SHP77 (cell line): ENCODE measurements at regions not wholly inside any gene's neighbourhood (a gene's known extent, or its start where the extent isn't known, plus 50 kb on each side); places are given as distances from the start of the nearest gene placed in this dataset.
A peak's percentile ranks its signal among the peaks of the same experiment; 100 is the strongest.
"Not testable (repeated sequence)": the region's sequence is repeated elsewhere in the genome, so short reads cannot be mapped to it uniquely, and the experiment has no call there.

Experiments used
- DNase-seq, 2 experiments: peaks; one replicate each; lab custom pipeline; 2025; lab: John Stamatoyannopoulos, UW

- DNase-seq, result no peak
These were observed 121.2 kb downstream of the FSCB start for GRCh38 chr14:44385906-44386305.

GRCh38 chr14:44385296-44385695, 121.8 kb downstream of the FSCB start:
- DNase-seq, result not testable (repeated sequence)

GRCh38 chr14:44384601-44385293, 122.3 kb downstream of the FSCB start:
- not testable (repeated sequence) for DNase-seq

- DNase-seq, result no peak
These were observed 123.0 kb downstream of the FSCB start for GRCh38 chr14:44384093-44384492.

DNA sequence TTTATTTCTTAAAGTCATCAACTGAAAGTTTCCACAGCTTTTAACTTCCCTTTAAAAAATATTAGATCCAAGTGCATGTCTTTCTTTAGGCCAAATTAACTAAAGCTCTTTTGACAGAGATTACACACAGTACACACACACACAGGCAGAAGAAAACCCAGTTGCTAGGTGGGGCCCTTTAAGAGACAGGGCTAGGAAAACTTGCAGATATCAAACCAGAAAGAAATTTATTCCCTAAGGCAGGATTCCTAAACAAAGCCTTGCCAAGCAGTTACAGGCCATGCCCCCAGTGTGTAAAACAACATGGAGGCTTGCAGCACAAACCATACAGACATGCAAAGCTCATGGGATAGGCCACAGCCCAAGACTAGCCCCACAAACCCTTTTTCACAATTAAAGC, 123.4 kb downstream of the FSCB start:
- no peak for DNase-seq

GRCh38 chr14:44379292-44379977, 127.6 kb downstream of the FSCB start:
- no peak for DNase-seq

DNA sequence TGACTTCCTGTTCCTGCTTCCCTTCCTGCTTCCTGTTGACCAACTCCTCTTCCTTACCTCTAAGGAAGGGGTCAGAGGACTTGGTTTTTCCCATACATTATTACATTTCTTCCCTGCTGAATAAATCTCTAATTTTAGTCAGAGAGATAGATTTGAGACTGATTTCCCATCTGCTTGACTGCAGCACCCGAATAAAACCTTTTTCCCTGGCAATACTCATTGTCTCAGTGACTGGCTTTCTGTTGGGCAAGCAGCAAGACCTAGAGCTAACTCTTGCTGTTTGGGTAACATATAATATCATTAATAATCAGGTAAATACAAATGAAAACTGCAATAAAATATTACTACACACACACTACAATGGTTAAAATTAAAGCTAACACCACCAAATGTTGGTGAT, 132.2 kb downstream of the FSCB start:
- no peak for DNase-seq

- DNase-seq, result no peak
These were observed 134.1 kb downstream of the FSCB start for GRCh38 chr14:44372807-44373489.

- no peak for DNase-seq
These were observed 134.9 kb downstream of the FSCB start for GRCh38 chr14:44372231-44372630.

- no peak for DNase-seq
These were observed 136.4 kb downstream of the FSCB start for GRCh38 chr14:44370727-44371126.

- no peak for DNase-seq
These were observed 137.5 kb downstream of the FSCB start for GRCh38 chr14:44369401-44370123.

DNA sequence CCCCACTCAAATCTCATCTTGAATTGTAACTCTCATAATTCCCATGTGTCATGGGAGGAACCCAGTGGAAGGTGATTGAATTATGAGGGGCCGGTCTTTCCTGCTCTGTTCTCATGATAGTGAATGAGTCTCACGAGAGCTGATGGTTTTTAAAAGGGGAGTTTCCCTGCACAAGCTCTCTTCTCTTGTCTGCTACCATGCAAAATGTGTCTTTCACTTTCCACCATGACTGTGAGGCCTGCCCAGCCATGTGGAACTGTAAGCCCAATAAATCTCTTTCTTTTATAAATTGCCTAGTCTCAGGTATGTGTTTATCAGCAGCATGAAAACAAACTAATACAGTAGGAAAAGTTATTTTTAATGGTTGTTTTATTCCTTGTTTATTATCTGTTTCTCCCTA, 146.0 kb downstream of the FSCB start:
- DNase-seq, result no peak

GRCh38 chr14:44353805-44354204, 153.3 kb downstream of the FSCB start:
- no peak for DNase-seq

GRCh38 chr14:44352201-44352600, 154.9 kb downstream of the FSCB start:
- no peak for DNase-seq

- no peak for DNase-seq
These were observed 159.8 kb downstream of the FSCB start for GRCh38 chr14:44347316-44347715.

- no peak for DNase-seq
These were observed 166.0 kb downstream of the FSCB start for GRCh38 chr14:44341116-44341515.

DNA sequence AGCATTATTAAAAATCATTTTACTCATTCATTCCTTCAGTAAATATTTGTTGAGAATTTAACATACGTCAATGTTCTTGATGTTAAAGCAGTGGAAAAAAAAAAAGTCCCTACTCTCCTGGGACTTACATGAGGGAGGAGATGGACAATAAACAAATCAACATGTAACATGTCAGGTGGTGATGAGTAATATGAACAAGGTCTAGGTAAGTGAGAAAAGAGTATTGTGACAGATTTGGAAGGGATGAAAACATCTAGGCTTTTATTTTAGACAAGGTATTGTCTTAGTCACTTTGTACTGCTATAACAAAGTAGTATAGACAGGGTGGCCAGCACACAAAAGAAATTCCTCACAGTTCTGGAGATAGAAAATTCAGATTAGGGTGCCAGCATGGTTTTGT, 167.2 kb downstream of the FSCB start:
- no peak for DNase-seq

- DNase-seq, result no peak
These were observed 167.9 kb downstream of the FSCB start for GRCh38 chr14:44339231-44339630.

GRCh38 chr14:44317441-44317746, 189.7 kb downstream of the FSCB start:
- DNase-seq, result no peak

- DNase-seq, result peak; percentile 68 to 84
These were observed 190.2 kb downstream of the FSCB start for GRCh38 chr14:44316647-44317440.

GRCh38 chr14:44309331-44309730, 197.8 kb downstream of the FSCB start:
- no peak for DNase-seq

DNA sequence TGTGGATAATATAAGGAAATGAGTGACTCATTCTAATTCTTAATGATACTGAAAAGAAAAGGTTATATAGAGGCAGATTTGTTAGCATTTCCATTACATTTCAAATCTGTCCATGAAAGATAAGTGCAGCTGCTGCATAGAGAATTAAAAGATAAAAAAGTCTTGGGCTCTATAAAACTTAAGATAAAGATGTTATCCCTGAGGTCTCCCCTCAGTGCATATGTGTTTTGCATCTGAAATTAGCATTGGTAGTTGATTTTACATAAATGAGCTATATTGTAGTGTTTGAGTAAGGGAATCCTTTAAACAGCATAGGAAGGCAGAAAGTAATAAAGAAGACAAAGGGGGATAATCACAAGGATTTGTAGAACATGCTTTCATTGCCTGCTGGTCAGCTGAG, 206.2 kb downstream of the FSCB start:
- no peak for DNase-seq
